Naive thymus-derived CD4-positive, alpha-beta T cell (primary cell): ENCODE measurements at regions not wholly inside any gene's neighbourhood (a gene's known extent, or its start where the extent isn't known, plus 50 kb on each side); places are given as distances from the start of the nearest gene placed in this dataset.

Experiments
- ATAC-seq: fragments of 150-1000 bp; cut with Tn5 transposase; 2 replicates; pipeline ENCODE4 v1.10.0; 2021; ENCODE audit warnings: mild to moderate bottlenecking, moderate library complexity
- CTCF ChIA-PET: fragments of 350-600 bp; sonication (Branson Sonifier 250); formaldehyde crosslinking; loops from one replicate; lab custom pipeline; 2021; ENCODE audit warnings: antibody characterized with exemption; lab: Charles Lee
- POLR2A ChIA-PET: fragments of 350-600 bp; sonication (Branson Sonifier 250); formaldehyde crosslinking; loops from one replicate; lab custom pipeline; 2021; ENCODE audit warnings: antibody characterized with exemption, inconsistent platforms; lab: Charles Lee
- DNase-seq, 9 donors: peaks; one replicate each; pipeline versions ENCODE4 v3.0.0 to v3.0.0-alpha.2; 2020 to 2022; ENCODE audit warnings: mixed read lengths in 1 of 9
- H3K27ac ChIP-seq: one replicate; pipeline ENCODE4 v1.7.0; 2013; ENCODE audit warnings: mild to moderate bottlenecking, low read depth, low read length, moderate library complexity
- H3K27me3 ChIP-seq, 2 donors: one replicate each; pipeline ENCODE4 v1.7.0; 2013; ENCODE audit warnings: low read length in 2 of 2, mild to moderate bottlenecking in 2 of 2, moderate library complexity in 2 of 2; ENCODE audit not compliant: control insufficient read depth in 2 of 2, insufficient read depth in 2 of 2
- H3K36me3 ChIP-seq, 3 experiments: 1 replicate in 2 of 3; 2 replicates in 1 of 3; pipeline ENCODE4 v1.7.0; 2013; ENCODE audit warnings: low read length in 3 of 3, mild to moderate bottlenecking in 3 of 3, moderate library complexity in 1 of 3; ENCODE audit not compliant: insufficient read depth in 3 of 3, control insufficient read depth in 2 of 3
- H3K4me1 ChIP-seq, 2 donors: one replicate each; pipeline ENCODE4 v1.7.0; 2013; ENCODE audit warnings: low read length in 2 of 2, mild to moderate bottlenecking in 2 of 2, moderate library complexity in 1 of 2; ENCODE audit not compliant: control insufficient read depth in 2 of 2, insufficient read depth in 2 of 2
- H3K4me3 ChIP-seq: 2 replicates; pipeline ENCODE4 v1.7.0; 2013; ENCODE audit warnings: mild to moderate bottlenecking, low read length
- H3K9me3 ChIP-seq, 3 experiments: 1 replicate in 2 of 3; 2 replicates in 1 of 3; pipeline ENCODE4 v1.7.0; 2013; ENCODE audit warnings: low read length in 3 of 3; ENCODE audit not compliant: control insufficient read depth in 2 of 3
- H3K27ac Mint-ChIP-seq, 9 donors: one replicate each; pipeline ENCODE4 v1.8.0; 2020 to 2022; ENCODE audit warnings: mixed read lengths in 9 of 9, mild to moderate bottlenecking in 8 of 9, moderate library complexity in 5 of 9, inconsistent platforms in 2 of 9
- H3K27me3 Mint-ChIP-seq, 5 donors: one replicate each; pipeline ENCODE4 v1.8.0; 2021 to 2022; ENCODE audit warnings: mixed read lengths in 5 of 5, mild to moderate bottlenecking in 1 of 5
- H3K36me3 Mint-ChIP-seq, 5 donors: one replicate each; pipeline ENCODE4 v1.8.0; 2020 to 2022; ENCODE audit warnings: mixed read lengths in 5 of 5, mild to moderate bottlenecking in 3 of 5, inconsistent platforms in 1 of 5
- H3K4me1 Mint-ChIP-seq, 7 donors: one replicate each; pipeline ENCODE4 v1.8.0; 2020 to 2022; ENCODE audit warnings: mixed read lengths in 7 of 7, mild to moderate bottlenecking in 3 of 7, inconsistent platforms in 1 of 7
- H3K4me3 Mint-ChIP-seq, 10 donors: one replicate each; pipeline ENCODE4 v1.8.0; 2020 to 2022; ENCODE audit warnings: mild to moderate bottlenecking in 10 of 10, mixed read lengths in 10 of 10, moderate library complexity in 6 of 10, inconsistent platforms in 2 of 10
- H3K9me3 Mint-ChIP-seq, 11 donors: one replicate each; pipeline ENCODE4 v1.8.0; 2020 to 2022; ENCODE audit warnings: mixed read lengths in 11 of 11, mild to moderate bottlenecking in 4 of 11, inconsistent platforms in 1 of 11, moderate library complexity in 1 of 11
- intact Hi-C, 2 donors: fragments of 100-400 bp; cut with micrococcal nuclease; formaldehyde crosslinking; loops; one replicate each; pipeline ENCODE4 v1.15.1; 2023

- ChIA-PET POLR2A (no interaction called here), CTCF (no interaction called here)
- peaks cover 0 to 11% (median 3%) of the 10 kb centered on the region in 11 donors for H3K9me3 Mint-ChIP-seq
- DNase-seq (no peak), ATAC-seq (no peak)
- Histone ChIP-seq H3K9me3 (no peaks in the 10 kb centered on the region), H3K4me1 (no peaks in the 10 kb centered on the region), H3K27me3 (no peaks in the 10 kb centered on the region), H3K36me3 (no peaks in the 10 kb centered on the region), H3K4me3 (no peak overlapping the region), H3K27ac (no peak overlapping the region)
- no peaks in the 10 kb centered on the region for H3K4me1 Mint-ChIP-seq
- intact Hi-C loops, result no loop called here
- H3K27me3 Mint-ChIP-seq, result peaks cover 0 to 5% (median 0%) of the 10 kb centered on the region in 5 donors
- no peak overlapping the region for H3K4me3 Mint-ChIP-seq
- no peaks in the 10 kb centered on the region for H3K36me3 Mint-ChIP-seq
- H3K27ac Mint-ChIP-seq, result no peak overlapping the region
These were observed 281.2 kb downstream of the IPO8 start for GRCh38 chr12:30414507-30414906.

GRCh38 chr12:30400349-30400748 is 295.3 kb downstream of the IPO8 start:
- H3K27me3 ChIP-seq, result no peaks in the 10 kb centered on the region
- CTCF ChIA-PET, result no interaction called here
- no peak overlapping the region for H3K27ac ChIP-seq
- Mint-ChIP-seq H3K4me1 (no peaks in the 10 kb centered on the region), H3K9me3 (peaks cover 0 to 15% (median 5%) of the 10 kb centered on the region in 11 donors), H3K4me3 (no peak overlapping the region), H3K27ac (no peak overlapping the region), H3K36me3 (no peaks in the 10 kb centered on the region), H3K27me3 (no peaks in the 10 kb centered on the region)
- no peak for ATAC-seq
- H3K4me1 ChIP-seq, result no peaks in the 10 kb centered on the region
- H3K36me3 ChIP-seq, result no peaks in the 10 kb centered on the region
- POLR2A ChIA-PET, result no interaction called here
- DNase-seq, result no peak
- no peaks in the 10 kb centered on the region for H3K9me3 ChIP-seq
- intact Hi-C loops, result no loop called here
- no peak overlapping the region for H3K4me3 ChIP-seq

GRCh38 chr12:30399859-30400258 is 295.8 kb downstream of the IPO8 start:
- intact Hi-C loops, result no loop called here
- ChIA-PET CTCF (no interaction called here), POLR2A (no interaction called here)
- peaks cover 0 to 15% (median 5%) of the 10 kb centered on the region in 11 donors for H3K9me3 Mint-ChIP-seq
- H3K27me3 Mint-ChIP-seq, result no peaks in the 10 kb centered on the region
- H3K36me3 Mint-ChIP-seq, result no peaks in the 10 kb centered on the region
- no peak overlapping the region for H3K27ac Mint-ChIP-seq
- ATAC-seq (no peak), DNase-seq (no peak)
- no peak overlapping the region for H3K4me3 Mint-ChIP-seq
- Histone ChIP-seq H3K4me1 (no peaks in the 10 kb centered on the region), H3K4me3 (no peak overlapping the region), H3K9me3 (no peaks in the 10 kb centered on the region), H3K27ac (no peak overlapping the region), H3K36me3 (no peaks in the 10 kb centered on the region), H3K27me3 (no peaks in the 10 kb centered on the region)
- H3K4me1 Mint-ChIP-seq, result no peaks in the 10 kb centered on the region

- ChIA-PET POLR2A (no interaction called here), CTCF (no interaction called here)
- no peak for DNase-seq
- no peaks in the 10 kb centered on the region for H3K4me1 ChIP-seq
- no peak for ATAC-seq
- no peak overlapping the region for H3K4me3 Mint-ChIP-seq
- H3K27ac ChIP-seq, result no peak overlapping the region
- no peaks in the 10 kb centered on the region for H3K36me3 ChIP-seq
- H3K27me3 Mint-ChIP-seq, result no peaks in the 10 kb centered on the region
- no peaks in the 10 kb centered on the region for H3K27me3 ChIP-seq
- no peak overlapping the region for H3K27ac Mint-ChIP-seq
- no peak overlapping the region for H3K4me3 ChIP-seq
- intact Hi-C loops, result no loop called here
- H3K9me3 Mint-ChIP-seq, result peaks cover 0 to 11% (median 3%) of the 10 kb centered on the region in 11 donors
- no peaks in the 10 kb centered on the region for H3K4me1 Mint-ChIP-seq
- H3K36me3 Mint-ChIP-seq, result no peaks in the 10 kb centered on the region
- H3K9me3 ChIP-seq, result no peaks in the 10 kb centered on the region
These were observed 299.1 kb downstream of the IPO8 start for GRCh38 chr12:30396576-30396975.

GRCh38 chr12:30395190-30395589 is 300.5 kb downstream of the IPO8 start:
- Mint-ChIP-seq H3K4me3 (no peak overlapping the region), H3K27me3 (no peaks in the 10 kb centered on the region)
- POLR2A ChIA-PET, result no interaction called here

GRCh38 chr12:30391766-30392366 is 303.8 kb downstream of the IPO8 start:
- Mint-ChIP-seq H3K9me3 (peaks cover 0 to 24% (median 6%) of the 10 kb centered on the region in 11 donors), H3K4me1 (no peaks in the 10 kb centered on the region), H3K36me3 (peaks cover 0 to 4% (median 0%) of the 10 kb centered on the region in 5 donors), H3K4me3 (no peak overlapping the region), H3K27me3 (no peaks in the 10 kb centered on the region), H3K27ac (no peak overlapping the region)
- Histone ChIP-seq H3K27ac (no peak overlapping the region), H3K4me1 (no peaks in the 10 kb centered on the region), H3K4me3 (no peak overlapping the region), H3K36me3 (no peaks in the 10 kb centered on the region), H3K27me3 (no peaks in the 10 kb centered on the region), H3K9me3 (no peaks in the 10 kb centered on the region)
- ATAC-seq, result no peak
- ChIA-PET CTCF (no interaction called here), POLR2A (no interaction called here)
- DNase-seq, result no peak
- intact Hi-C loops, result no loop called here

More at GRCh38 chr12:30395190-30395589, 300.5 kb downstream of the IPO8 start:
- Mint-ChIP-seq H3K9me3 (peaks cover 0 to 12% (median 6%) of the 10 kb centered on the region in 11 donors), H3K36me3 (no peaks in the 10 kb centered on the region), H3K4me1 (no peaks in the 10 kb centered on the region), H3K27ac (no peak overlapping the region)
- Histone ChIP-seq H3K27me3 (no peaks in the 10 kb centered on the region), H3K9me3 (no peaks in the 10 kb centered on the region), H3K4me3 (no peak overlapping the region), H3K36me3 (no peaks in the 10 kb centered on the region), H3K27ac (no peak overlapping the region), H3K4me1 (no peaks in the 10 kb centered on the region)
- intact Hi-C loops, result no loop called here
- CTCF ChIA-PET, result no interaction called here
- DNase-seq, result no peak
- no peak for ATAC-seq

GRCh38 chr12:30385706-30386105 is 310.0 kb downstream of the IPO8 start:
- intact Hi-C loops, result no loop called here
- H3K4me1 Mint-ChIP-seq, result no peaks in the 10 kb centered on the region
- CTCF ChIA-PET, result no interaction called here

More at GRCh38 chr12:30385706-30386105, 310.0 kb downstream of the IPO8 start:
- peaks cover 0 to 5% (median 0%) of the 10 kb centered on the region in 5 donors for H3K27me3 Mint-ChIP-seq
- H3K4me1 ChIP-seq, result no peaks in the 10 kb centered on the region
- H3K9me3 ChIP-seq, result no peaks in the 10 kb centered on the region
- no peak overlapping the region for H3K4me3 ChIP-seq
- no peak overlapping the region for H3K27ac ChIP-seq
- H3K27ac Mint-ChIP-seq, result no peak overlapping the region
- H3K4me3 Mint-ChIP-seq, result no peak overlapping the region
- peaks cover 0 to 16% (median 5%) of the 10 kb centered on the region in 11 donors for H3K9me3 Mint-ChIP-seq
- ATAC-seq, result no peak
- peaks cover 0 to 4% (median 0%) of the 10 kb centered on the region in 5 donors for H3K36me3 Mint-ChIP-seq
- POLR2A ChIA-PET, result no interaction called here
- no peaks in the 10 kb centered on the region for H3K27me3 ChIP-seq
- DNase-seq, result no peak
- no peaks in the 10 kb centered on the region for H3K36me3 ChIP-seq
